H9 (cell line): ENCODE measurements at regions not wholly inside any gene's neighbourhood (a gene's known extent, or its start where the extent isn't known, plus 50 kb on each side); places are given as distances from the start of the nearest gene placed in this dataset.

Experiments used
- DNase-seq: peaks from one replicate; pipeline ENCODE4 v3.0.0-alpha.2; 2017
- H2AFZ ChIP-seq: one replicate; pipeline ENCODE4 v1.6.1; 2013; ENCODE audit warnings: mild to moderate bottlenecking, low read length, control low read depth, moderate library complexity
- H2AK5ac ChIP-seq: 2 replicates; pipeline ENCODE4 v1.6.1; 2013; ENCODE audit warnings: low read length, control low read depth, mixed read lengths; ENCODE audit not compliant: insufficient read length
- H2BK120ac ChIP-seq: one replicate; pipeline ENCODE4 v1.6.1; 2013; ENCODE audit warnings: low read depth, mild to moderate bottlenecking, low read length, control low read depth, inconsistent platforms; ENCODE audit not compliant: poor library complexity, severe bottlenecking
- H2BK12ac ChIP-seq: 2 replicates; pipeline ENCODE4 v1.6.1; 2013; ENCODE audit warnings: low read length, control low read depth, mixed read lengths, low read depth; ENCODE audit not compliant: insufficient read length
- H2BK15ac ChIP-seq: 2 replicates; pipeline ENCODE4 v1.6.1; 2013; ENCODE audit warnings: low read depth, low read length, control low read depth
- H2BK20ac ChIP-seq: one replicate; pipeline ENCODE4 v1.6.1; 2013; ENCODE audit warnings: low read depth, mild to moderate bottlenecking, low read length, control low read depth, inconsistent platforms; ENCODE audit not compliant: poor library complexity, severe bottlenecking
- H2BK5ac ChIP-seq: 2 replicates; pipeline ENCODE4 v1.6.1; 2013; ENCODE audit warnings: low read length, control low read depth, mixed read lengths; ENCODE audit not compliant: insufficient read length
- H3K14ac ChIP-seq: 2 replicates; pipeline ENCODE4 v1.6.1; 2013; ENCODE audit warnings: low read length, control low read depth; ENCODE audit not compliant: insufficient read depth
- H3K18ac ChIP-seq: 2 replicates; pipeline ENCODE4 v1.6.1; 2013; ENCODE audit warnings: low read depth, mild to moderate bottlenecking, mixed read lengths, low read length, control low read depth; ENCODE audit not compliant: insufficient read length
- H3K23ac ChIP-seq: 2 replicates; pipeline ENCODE4 v1.6.1; 2013; ENCODE audit warnings: low read length, control low read depth, mixed read lengths, low read depth; ENCODE audit not compliant: insufficient read length
- H3K23me2 ChIP-seq: 2 replicates; pipeline ENCODE4 v1.6.1; 2013; ENCODE audit warnings: low read depth, mild to moderate bottlenecking, mixed read lengths, low read length, control low read depth; ENCODE audit not compliant: insufficient read length, poor library complexity, severe bottlenecking
- H3K27ac ChIP-seq: 2 replicates; pipeline ENCODE4 v1.5.1; 2013; ENCODE audit warnings: low read length, control low read depth, mixed read lengths, low read depth; ENCODE audit not compliant: insufficient read length
- H3K27me3 ChIP-seq: 2 replicates; pipeline ENCODE4 v1.6.1; 2013; ENCODE audit warnings: low read length, control low read depth, inconsistent platforms; ENCODE audit not compliant: insufficient read depth
- H3K4ac ChIP-seq: 2 replicates; pipeline ENCODE4 v1.6.1; 2013; ENCODE audit warnings: low read depth, mild to moderate bottlenecking, control low read depth, inconsistent platforms, low read length, moderate library complexity
- H3K4me1 ChIP-seq: 2 replicates; pipeline ENCODE4 v1.6.1; 2013; ENCODE audit warnings: low read length, control low read depth, inconsistent platforms; ENCODE audit not compliant: insufficient read depth
- H3K4me2 ChIP-seq: 2 replicates; pipeline ENCODE4 v1.6.1; 2013; ENCODE audit warnings: low read length, control low read depth, mixed read lengths; ENCODE audit not compliant: insufficient read length, insufficient read depth
- H3K56ac ChIP-seq: 2 replicates; pipeline ENCODE4 v1.6.1; 2013; ENCODE audit warnings: low read depth, mild to moderate bottlenecking, mixed read lengths, low read length, control low read depth; ENCODE audit not compliant: insufficient read length
- H3K79me1 ChIP-seq: 2 replicates; pipeline ENCODE4 v1.6.1; 2013; ENCODE audit warnings: low read depth, mild to moderate bottlenecking, moderate library complexity, low read length, control low read depth, inconsistent platforms; ENCODE audit not compliant: insufficient read depth, poor library complexity, severe bottlenecking
- H3K79me2 ChIP-seq: 2 replicates; pipeline ENCODE4 v1.6.1; 2013; ENCODE audit warnings: low read length, control low read depth, inconsistent platforms; ENCODE audit not compliant: insufficient read depth
- H3K9ac ChIP-seq: 2 replicates; pipeline ENCODE4 v1.6.1; 2013; ENCODE audit warnings: low read length, control low read depth, mixed read lengths; ENCODE audit not compliant: insufficient read length; ENCODE audit errors: extremely low read depth
- H3K9me3 ChIP-seq: one replicate; pipeline ENCODE4 v1.6.1; 2013; ENCODE audit warnings: low read depth, low read length, inconsistent platforms; ENCODE audit not compliant: control insufficient read depth
- H3T11ph ChIP-seq: one replicate; pipeline ENCODE4 v1.6.1; 2013; ENCODE audit warnings: mild to moderate bottlenecking, low read length, control low read depth, inconsistent platforms
- H4K20me1 ChIP-seq: one replicate; pipeline ENCODE4 v1.6.1; 2013; ENCODE audit not compliant: control insufficient read depth, insufficient read length, insufficient read depth
- H4K5ac ChIP-seq: 2 replicates; pipeline ENCODE4 v1.6.1; 2013; ENCODE audit warnings: low read depth, mild to moderate bottlenecking, mixed read lengths, low read length, control low read depth; ENCODE audit not compliant: insufficient read length
- H4K8ac ChIP-seq: replicated peaks from 2 replicates; pipeline ENCODE4 v1.6.1; 2013; ENCODE audit warnings: low read length, control low read depth, mixed read lengths, low read depth; ENCODE audit not compliant: insufficient read length
- H4K91ac ChIP-seq: 2 replicates; pipeline ENCODE4 v1.6.1; 2013; ENCODE audit warnings: low read depth, mild to moderate bottlenecking, moderate library complexity, mixed read lengths, low read length, control low read depth; ENCODE audit not compliant: insufficient read length
- H3K27ac Mint-ChIP-seq, 3 experiments: 2 replicates in 2 of 3; 3 replicates in 1 of 3; pipeline ENCODE4 v1.8.0; 2020 to 2021; ENCODE audit warnings: mixed read lengths in 3 of 3, mild to moderate bottlenecking in 1 of 3, moderate library complexity in 1 of 3
- H3K27me3 Mint-ChIP-seq: 2 replicates; pipeline ENCODE4 v1.8.0; 2021; ENCODE audit warnings: low read depth, mild to moderate bottlenecking, moderate library complexity, mixed read lengths
- H3K36me3 Mint-ChIP-seq, 3 experiments: 2 replicates in 2 of 3; 3 replicates in 1 of 3; pipeline ENCODE4 v1.8.0; 2020 to 2021; ENCODE audit warnings: low read depth in 3 of 3, mixed read lengths in 3 of 3; ENCODE audit not compliant: insufficient read depth in 1 of 3
- H3K4me1 Mint-ChIP-seq, 2 experiments: 2 replicates each; pipeline ENCODE4 v1.8.0; 2020; ENCODE audit warnings: mixed read lengths in 2 of 2
- H3K4me3 Mint-ChIP-seq, 2 experiments: 2 replicates in 1 of 2; 3 replicates in 1 of 2; pipeline ENCODE4 v1.8.0; 2020 to 2021; ENCODE audit warnings: mild to moderate bottlenecking in 2 of 2, mixed read lengths in 2 of 2, moderate library complexity in 1 of 2
- H3K9me3 Mint-ChIP-seq, 2 experiments: 2 replicates in 1 of 2; 3 replicates in 1 of 2; pipeline ENCODE4 v1.8.0; 2020; ENCODE audit warnings: mild to moderate bottlenecking in 2 of 2, mixed read lengths in 2 of 2, moderate library complexity in 1 of 2
- CTCF ChIP-seq: fragments of 200-600 bp; sonication (generic); conservative IDR thresholded peaks from 3 replicates; pipeline ENCODE4 v1.8.0; 2021; ENCODE audit warnings: antibody characterized with exemption, mild to moderate bottlenecking
- WGBS: extraction: QIAGEN DNeasy Blood & Tissue Kit; methylation state at CpG from one replicate; pipeline ENCODE4 v1.1.7; 2013; ENCODE audit warnings: missing lambda C conversion rate, low lambda C conversion rate, mixed read lengths; ENCODE audit not compliant: insufficient read length; ENCODE audit errors: extremely low coverage; 5-methylcytosine and 5-hydroxymethylcytosine counted together

GRCh38 chr2:175233135-175233719, 51.7 kb upstream of the ATP5MC3 start:
- Histone ChIP-seq H3K79me2 (no peaks in the 10 kb centered on the region), H2BK5ac (no peak overlapping the region), H3K56ac (no peak overlapping the region), H2AFZ (no peak overlapping the region), H3T11ph (no peak overlapping the region), H4K5ac (no peak overlapping the region), H3K27me3 (no peaks in the 10 kb centered on the region), H4K8ac (no peak overlapping the region), H2AK5ac (no peak overlapping the region), H2BK20ac (no peak overlapping the region), H3K14ac (no peak overlapping the region), H3K4me1 (no peaks in the 10 kb centered on the region), H3K23me2 (no peaks in the 10 kb centered on the region), H3K9me3 (no peaks in the 10 kb centered on the region), H3K4me2 (no peak overlapping the region), H4K91ac (no peak overlapping the region), H3K27ac (no peak overlapping the region), H2BK120ac (no peak overlapping the region), H2BK15ac (no peak overlapping the region), H4K20me1 (no peaks in the 10 kb centered on the region), H3K23ac (no peak overlapping the region), H3K18ac (no peak overlapping the region), H3K79me1 (no peaks in the 10 kb centered on the region), H3K9ac (no peak overlapping the region), H3K4ac (no peak overlapping the region), H2BK12ac (no peak overlapping the region)
- peaks cover under 1 to 3% (median 2%) of the 10 kb centered on the region in 3 experiments; a peak in 6 of 7 replicates for H3K36me3 Mint-ChIP-seq
- no peaks in the 10 kb centered on the region; the same call in 1 of the 2 replicates for H3K27me3 Mint-ChIP-seq
- no CpG with 5 or more reads among the region's 4 CpGs for WGBS
- H3K4me1 Mint-ChIP-seq: no peaks in the 10 kb centered on the region
- H3K27ac Mint-ChIP-seq: no peak overlapping the region
- H3K4me3 Mint-ChIP-seq: no peak overlapping the region
- DNase-seq: no peak
- peaks cover 6 to 10% of the 10 kb centered on the region in 2 experiments for H3K9me3 Mint-ChIP-seq
- TF ChIP-seq CTCF: no peak
